ENCODE measurements at regions not wholly inside any gene's neighbourhood (a gene's known extent, or its start where the extent isn't known, plus 50 kb on each side); places are given as distances from the start of the nearest gene placed in this dataset.

DNA sequence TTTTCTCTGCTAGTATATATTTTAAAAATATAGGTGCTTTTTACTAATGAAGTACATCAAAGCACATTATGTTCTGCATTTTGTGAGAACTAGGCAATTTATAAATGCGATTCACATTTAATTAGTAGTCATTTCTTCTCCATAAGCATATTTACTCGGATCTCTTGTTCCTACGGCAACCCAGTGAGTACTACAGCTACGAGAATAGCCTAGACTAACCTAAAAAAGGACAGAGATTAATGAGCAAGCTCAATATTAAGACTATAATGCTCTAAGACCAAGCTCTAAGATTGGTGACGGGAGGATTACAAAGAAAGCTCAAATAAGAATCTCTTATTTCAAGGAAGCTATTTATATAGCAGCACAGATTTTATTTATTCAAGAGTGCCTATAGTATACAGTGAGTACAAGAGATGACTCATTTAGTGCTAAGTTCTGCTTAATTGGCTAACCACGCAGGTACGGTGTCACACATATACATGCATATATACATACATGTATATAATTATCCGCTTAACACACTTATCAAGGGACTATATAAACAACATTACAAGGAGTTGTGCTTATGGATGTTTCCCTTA lies 364.7 kb downstream of the GPD2 start:
- Mint-ChIP-seq H3K36me3 (no peaks in the 10 kb centered on the region), H3K4me1 (no peaks in the 10 kb centered on the region), H3K4me3 (no peak overlapping the region), H3K27ac (no peak overlapping the region), H3K9me3 (ENCODE audit: low read depth) (no peaks in the 10 kb centered on the region), H3K27me3 (peaks cover 18% of the 10 kb centered on the region)
- CTCF ChIA-PET: no interaction called here
- ATAC-seq (no peak), DNase-seq (no peak)

DNA sequence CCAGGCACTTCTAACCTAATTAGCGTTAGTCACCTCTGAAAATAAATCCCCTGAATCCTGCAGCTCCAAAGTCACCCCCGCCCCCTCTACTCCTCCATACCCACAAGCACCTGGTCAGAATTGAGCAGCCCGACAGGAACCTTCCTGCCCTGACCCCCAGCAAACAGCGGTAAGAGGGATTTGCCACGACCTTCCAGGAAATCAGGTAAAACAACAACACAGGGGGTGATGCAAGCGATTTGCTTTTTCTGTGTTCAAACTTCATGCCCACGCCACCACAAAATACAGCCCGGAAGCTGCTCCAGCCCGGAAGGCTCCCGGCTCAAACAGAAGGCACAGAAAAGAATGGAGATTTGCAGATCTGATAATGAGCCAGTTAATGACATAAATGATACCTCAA lies 367.1 kb downstream of the GPD2 start:
- Mint-ChIP-seq H3K36me3 (no peaks in the 10 kb centered on the region), H3K9me3 (ENCODE audit: low read depth) (no peaks in the 10 kb centered on the region), H3K27me3 (peaks cover 18% of the 10 kb centered on the region), H3K4me1 (no peaks in the 10 kb centered on the region), H3K27ac (no peak overlapping the region), H3K4me3 (no peak overlapping the region)
- ATAC-seq (no peak), DNase-seq (no peak)
- CTCF ChIA-PET: no interaction called here

DNA sequence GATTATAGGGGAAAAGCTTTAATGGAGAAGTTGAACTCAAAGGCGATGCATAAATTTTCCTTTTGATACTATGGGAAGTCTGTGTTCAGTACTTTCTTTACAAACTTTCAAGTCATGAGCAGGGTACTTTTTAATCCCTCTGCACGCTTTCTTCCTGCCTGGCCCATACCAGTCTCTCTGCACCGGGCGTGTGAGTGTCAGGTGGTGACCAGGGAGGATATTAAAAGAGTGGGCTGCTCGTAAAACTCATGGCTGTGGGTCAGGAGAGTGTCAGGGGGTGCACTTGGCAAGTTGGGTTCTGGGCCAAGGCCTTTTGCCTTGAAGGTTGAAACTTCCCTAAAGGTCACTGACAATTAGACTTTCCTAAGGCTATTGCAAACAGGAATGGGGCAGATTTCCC lies 367.8 kb downstream of the GPD2 start:
- Mint-ChIP-seq H3K9me3 (ENCODE audit: low read depth) (no peaks in the 10 kb centered on the region), H3K4me3 (no peak overlapping the region), H3K27me3 (peaks cover 18% of the 10 kb centered on the region), H3K4me1 (no peaks in the 10 kb centered on the region), H3K36me3 (no peaks in the 10 kb centered on the region), H3K27ac (no peak overlapping the region)
- ATAC-seq (no peak), DNase-seq (no peak)
- CTCF ChIA-PET: no interaction called here

DNA sequence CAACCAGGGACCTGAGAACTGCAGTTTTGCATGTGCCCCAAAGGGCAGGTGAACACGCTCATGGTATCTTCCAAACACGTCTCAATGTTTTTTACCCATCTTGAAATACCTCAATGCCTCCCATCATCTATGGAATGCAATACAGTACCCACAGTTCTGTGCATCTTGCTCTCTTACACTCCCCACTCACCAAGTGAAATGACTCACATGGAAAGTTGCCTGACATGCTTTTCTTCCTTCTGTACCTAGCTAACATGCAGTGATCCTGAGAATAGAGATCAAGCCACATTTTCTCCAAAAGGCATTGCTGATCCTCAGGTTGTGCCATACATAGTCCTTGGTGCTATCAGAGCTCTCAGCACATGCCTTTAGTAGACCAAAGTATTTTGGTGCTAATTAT lies 373.9 kb downstream of the GPD2 start:
- Mint-ChIP-seq H3K36me3 (no peaks in the 10 kb centered on the region), H3K27ac (no peak overlapping the region), H3K4me1 (no peaks in the 10 kb centered on the region), H3K9me3 (ENCODE audit: low read depth) (no peaks in the 10 kb centered on the region), H3K4me3 (no peak overlapping the region), H3K27me3 (peaks cover 4% of the 10 kb centered on the region)
- DNase-seq: no peak
- CTCF ChIA-PET: no interaction called here
- ATAC-seq: no peak

DNA sequence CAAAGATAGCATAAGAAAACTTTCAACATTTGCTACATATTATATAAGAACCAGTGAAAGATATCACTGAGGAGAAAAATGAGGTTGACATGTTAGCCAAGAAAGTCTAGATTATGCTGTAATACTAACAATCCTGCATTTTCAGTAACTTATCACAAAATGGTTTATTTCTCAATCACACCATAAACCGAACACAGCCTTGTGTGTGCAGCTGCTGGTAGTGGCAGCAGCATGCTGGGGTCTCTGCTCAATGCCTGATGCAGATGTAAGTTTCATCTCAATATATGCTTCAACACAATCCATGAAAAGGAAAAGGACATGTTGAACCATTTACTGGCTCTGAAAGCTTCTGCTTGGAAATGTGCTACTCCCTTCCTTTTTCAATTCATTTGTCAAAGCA lies 376.3 kb downstream of the GPD2 start:
- DNase-seq: no peak
- peaks cover 4% of the 10 kb centered on the region for H3K27me3 Mint-ChIP-seq
- no peaks in the 10 kb centered on the region for H3K4me1 Mint-ChIP-seq
- H3K27ac Mint-ChIP-seq: no peak overlapping the region
- no peak overlapping the region for H3K4me3 Mint-ChIP-seq
- CTCF ChIA-PET: no interaction called here
- no peaks in the 10 kb centered on the region for H3K9me3 Mint-ChIP-seq (ENCODE audit: low read depth)
- H3K36me3 Mint-ChIP-seq: no peaks in the 10 kb centered on the region
- ATAC-seq: no peak

DNA sequence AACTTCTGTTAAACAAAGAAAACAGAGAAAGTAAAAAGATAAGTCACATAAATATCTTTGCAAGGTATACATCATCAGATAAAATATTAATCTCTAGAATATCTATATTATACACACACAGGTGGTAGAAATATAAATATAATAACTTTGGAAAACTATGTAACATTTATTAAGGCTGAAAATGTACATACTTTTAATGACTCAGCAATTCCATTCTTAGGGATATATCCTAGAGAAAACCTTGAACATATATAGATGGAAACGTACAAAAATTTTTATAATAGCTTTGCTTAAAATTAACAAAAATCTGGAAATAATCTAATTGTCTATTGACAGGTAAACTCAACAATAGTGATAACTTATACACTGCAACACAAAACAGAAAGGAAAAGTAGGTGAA lies 381.3 kb downstream of the GPD2 start:
- DNase-seq (no peak), ATAC-seq (no peak)
- Mint-ChIP-seq H3K4me3 (no peak overlapping the region), H3K9me3 (ENCODE audit: low read depth) (no peaks in the 10 kb centered on the region), H3K36me3 (no peaks in the 10 kb centered on the region), H3K27me3 (peaks cover 4% of the 10 kb centered on the region), H3K27ac (no peak overlapping the region), H3K4me1 (no peaks in the 10 kb centered on the region)
- CTCF ChIA-PET: no interaction called here

DNA sequence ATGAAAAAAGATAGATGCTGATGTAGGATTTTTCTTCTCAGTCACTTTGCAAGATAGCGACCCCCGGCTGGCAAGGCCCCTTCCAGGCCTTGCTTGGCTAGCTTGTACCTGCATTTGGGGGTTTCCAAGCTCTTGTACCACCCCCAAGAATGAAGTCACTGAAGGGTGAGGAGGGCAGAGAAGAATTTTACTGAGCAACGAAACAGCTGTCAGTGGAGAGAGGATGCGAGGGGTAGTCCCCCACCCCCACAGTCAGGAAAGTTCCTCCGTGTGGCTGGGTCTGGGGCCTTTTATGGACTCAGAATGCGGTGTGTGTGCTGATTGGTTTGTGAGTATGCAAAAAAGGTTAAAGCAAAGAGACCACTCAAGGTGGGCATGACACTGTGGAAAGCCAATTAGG lies 382.0 kb downstream of the GPD2 start:
- Mint-ChIP-seq H3K36me3 (no peaks in the 10 kb centered on the region), H3K4me3 (no peak overlapping the region), H3K4me1 (no peaks in the 10 kb centered on the region), H3K27ac (no peak overlapping the region), H3K27me3 (peaks cover 4% of the 10 kb centered on the region), H3K9me3 (ENCODE audit: low read depth) (no peaks in the 10 kb centered on the region)
- CTCF ChIA-PET: no interaction called here
- DNase-seq (no peak), ATAC-seq (no peak)

DNA sequence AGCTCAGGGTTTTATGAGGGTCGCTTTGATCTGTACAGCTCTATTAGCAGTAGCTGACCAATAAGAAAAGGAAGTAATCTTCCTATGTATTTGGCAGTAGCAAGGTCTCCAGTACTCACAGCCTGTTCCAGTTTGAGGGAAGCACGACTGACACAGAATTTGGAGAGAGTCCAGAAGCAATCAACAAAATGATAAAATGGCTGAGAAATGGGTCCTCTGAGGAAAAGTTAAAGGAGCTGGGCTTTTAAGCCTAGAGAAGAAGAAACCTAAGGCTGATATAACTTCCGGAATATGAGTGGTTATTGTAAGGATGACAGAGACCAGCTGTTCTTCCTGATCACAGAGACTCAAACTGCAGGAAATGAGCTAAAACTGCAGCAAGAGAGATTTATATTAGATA lies 382.8 kb downstream of the GPD2 start:
- Mint-ChIP-seq H3K27me3 (peaks cover 3% of the 10 kb centered on the region), H3K9me3 (ENCODE audit: low read depth) (no peaks in the 10 kb centered on the region), H3K4me1 (no peaks in the 10 kb centered on the region), H3K27ac (no peak overlapping the region), H3K36me3 (no peaks in the 10 kb centered on the region), H3K4me3 (no peak overlapping the region)
- CTCF ChIA-PET: no interaction called here
- DNase-seq (no peak), ATAC-seq (no peak)

DNA sequence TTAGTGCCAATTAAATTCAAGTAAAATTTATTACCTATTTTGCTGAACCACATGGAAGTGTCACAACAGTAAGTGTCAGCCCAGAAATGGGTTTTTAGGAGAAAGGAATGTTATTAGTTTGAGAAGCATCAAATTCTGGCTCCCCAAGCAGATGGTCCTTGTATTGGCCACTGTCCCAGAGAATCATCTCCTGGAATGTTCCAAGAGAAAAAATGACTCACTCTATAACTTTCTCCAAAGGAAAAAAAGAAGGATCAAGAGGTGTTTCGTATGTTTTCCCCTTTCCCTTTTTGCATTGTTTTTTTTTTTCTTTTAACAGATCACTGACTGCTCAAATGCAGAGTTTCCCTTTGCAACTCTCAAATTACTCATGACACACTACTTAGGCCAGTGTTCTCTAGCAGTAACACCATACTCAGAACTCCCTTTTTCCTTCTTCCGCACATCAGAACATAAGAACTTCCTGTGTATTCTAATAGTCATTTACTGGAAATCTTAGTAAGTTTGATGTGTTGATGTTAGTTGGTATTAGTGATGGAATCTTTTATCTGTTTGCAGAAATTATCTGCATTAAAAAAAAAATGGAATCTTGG lies 390.3 kb downstream of the GPD2 start:
- H3K4me1 Mint-ChIP-seq: no peaks in the 10 kb centered on the region
- H3K27me3 Mint-ChIP-seq: no peaks in the 10 kb centered on the region
- ATAC-seq (no peak), DNase-seq (no peak)
- no peak overlapping the region for H3K4me3 Mint-ChIP-seq
- H3K36me3 Mint-ChIP-seq: no peaks in the 10 kb centered on the region
- CTCF ChIA-PET: no interaction called here
- no peak overlapping the region for H3K27ac Mint-ChIP-seq
- no peaks in the 10 kb centered on the region for H3K9me3 Mint-ChIP-seq (ENCODE audit: low read depth)

DNA sequence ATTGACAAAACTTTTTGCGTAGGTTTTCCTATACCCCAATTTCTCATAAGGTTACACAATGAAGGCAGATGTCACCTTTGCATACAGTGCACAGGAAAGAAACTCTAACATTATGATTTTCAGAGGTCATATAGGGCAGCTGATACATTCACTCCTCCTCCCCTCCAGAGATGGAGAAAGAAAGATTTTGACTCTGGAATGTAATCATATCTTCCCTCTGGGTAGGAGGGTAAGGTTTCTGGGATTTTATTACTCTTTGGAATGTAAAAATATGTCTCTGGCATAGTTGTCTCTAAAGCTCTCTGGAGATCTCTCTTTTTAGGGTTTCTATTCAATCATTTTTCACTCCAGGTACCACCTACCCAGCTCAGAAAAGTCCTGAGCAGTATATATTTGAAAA lies 398.3 kb downstream of the GPD2 start:
- CTCF ChIA-PET: no interaction called here
- DNase-seq (no peak), ATAC-seq (no peak)
- no peak overlapping the region for H3K27ac Mint-ChIP-seq
- no peaks in the 10 kb centered on the region for H3K9me3 Mint-ChIP-seq (ENCODE audit: low read depth)
- H3K27me3 Mint-ChIP-seq: no peaks in the 10 kb centered on the region
- no peaks in the 10 kb centered on the region for H3K36me3 Mint-ChIP-seq
- H3K4me3 Mint-ChIP-seq: no peak overlapping the region
- H3K4me1 Mint-ChIP-seq: no peaks in the 10 kb centered on the region

DNA sequence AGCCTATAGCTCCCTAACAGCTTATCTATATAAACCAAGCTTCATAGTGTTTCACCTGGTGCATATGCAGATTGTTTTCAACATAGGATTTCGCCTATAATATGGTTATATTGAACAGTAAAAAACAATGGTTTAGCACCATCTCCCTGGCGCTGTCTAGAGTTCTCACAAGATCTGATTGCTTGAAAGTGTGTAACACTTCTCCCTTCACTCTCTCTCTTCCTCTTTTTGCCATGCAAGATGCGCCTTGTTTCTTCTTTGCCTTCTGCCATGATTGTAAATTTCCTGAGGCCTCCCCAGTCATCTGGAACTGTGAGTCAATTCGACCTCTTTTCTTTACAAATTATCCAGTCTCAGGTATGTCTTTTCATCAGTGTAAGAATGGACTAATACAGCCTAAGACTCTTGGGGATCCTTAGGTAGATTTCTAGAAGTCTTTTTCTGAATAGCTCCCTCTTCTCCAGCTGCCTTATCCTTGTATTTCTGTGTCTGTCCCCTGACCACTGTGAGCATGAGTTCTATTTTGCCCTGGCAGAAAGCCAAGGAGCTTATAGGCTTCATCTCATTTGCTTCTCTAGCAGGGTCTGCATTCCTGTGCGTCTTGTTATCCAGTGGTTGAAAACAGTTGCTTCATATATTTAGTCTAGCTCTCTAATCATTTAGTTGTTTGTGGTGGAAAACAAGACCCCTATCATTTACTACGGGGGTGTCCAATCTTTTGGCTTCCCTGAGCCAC lies 401.6 kb downstream of the GPD2 start:
- no peak overlapping the region for H3K27ac Mint-ChIP-seq
- H3K36me3 Mint-ChIP-seq: no peaks in the 10 kb centered on the region
- CTCF ChIA-PET: no interaction called here
- H3K27me3 Mint-ChIP-seq: no peaks in the 10 kb centered on the region
- H3K9me3 Mint-ChIP-seq (ENCODE audit: low read depth): no peaks in the 10 kb centered on the region
- H3K4me3 Mint-ChIP-seq: no peak overlapping the region
- no peaks in the 10 kb centered on the region for H3K4me1 Mint-ChIP-seq
- no peak for ATAC-seq
- no peak for DNase-seq

DNA sequence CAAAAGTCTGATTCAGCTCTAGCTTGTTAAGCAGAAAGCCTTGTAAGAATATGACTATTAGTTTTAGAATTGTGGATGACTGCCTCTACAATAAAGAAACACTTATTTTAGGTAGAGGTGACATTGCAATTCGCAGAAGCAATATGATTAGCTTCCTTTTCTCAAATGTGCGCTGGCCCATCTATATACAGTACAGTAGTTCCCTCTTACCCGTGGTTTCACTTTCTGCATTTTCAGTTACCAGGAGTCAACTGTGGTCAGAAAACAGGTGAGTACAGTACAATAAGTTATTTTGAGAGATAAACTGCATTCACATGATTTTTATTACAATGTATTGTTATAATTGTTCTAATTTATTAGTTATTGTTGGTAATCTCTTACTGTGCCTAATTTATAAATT lies 405.1 kb downstream of the GPD2 start:
- Mint-ChIP-seq H3K9me3 (ENCODE audit: low read depth) (no peaks in the 10 kb centered on the region), H3K27ac (no peak overlapping the region), H3K36me3 (no peaks in the 10 kb centered on the region), H3K4me1 (no peaks in the 10 kb centered on the region), H3K4me3 (no peak overlapping the region), H3K27me3 (peaks cover 2% of the 10 kb centered on the region)
- CTCF ChIA-PET: no interaction called here
- no peak for DNase-seq
- ATAC-seq: no peak

DNA sequence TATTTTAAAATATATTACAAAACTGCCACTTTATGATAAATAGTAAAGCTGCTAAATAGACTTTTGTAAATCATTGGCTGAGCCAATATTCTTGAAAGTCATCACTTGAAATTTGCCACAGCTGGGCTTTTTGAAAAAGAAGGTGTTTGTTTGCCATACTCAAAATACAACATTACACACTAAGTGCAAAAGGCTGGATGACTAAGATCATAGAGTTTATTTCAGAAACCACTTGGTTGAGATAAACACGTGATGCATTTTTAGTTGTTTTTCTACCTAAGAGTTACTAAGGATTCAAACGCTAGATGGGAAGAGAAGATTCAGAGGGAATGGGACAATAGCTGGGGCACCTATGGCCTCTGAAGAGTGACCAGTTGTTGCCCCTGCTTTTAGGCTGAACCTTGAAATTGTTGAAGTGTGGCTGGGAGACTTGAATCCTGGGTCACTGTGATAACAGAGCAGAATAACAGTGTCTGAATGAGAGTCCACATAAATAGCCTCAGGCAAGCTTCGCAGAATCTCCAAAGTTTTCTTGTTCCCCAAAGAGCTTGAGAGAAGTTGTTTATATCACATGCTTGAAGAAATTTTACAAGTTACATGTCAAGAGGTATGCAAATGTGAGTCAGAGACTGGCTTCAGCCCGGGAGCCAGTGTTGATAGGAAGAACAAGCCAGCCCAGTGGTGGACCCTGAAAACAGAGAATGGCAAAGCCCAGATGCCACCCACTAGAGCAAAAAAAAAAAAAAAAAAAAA lies 409.8 kb downstream of the GPD2 start:
- no peak for ATAC-seq
- H3K4me1 Mint-ChIP-seq: no peaks in the 10 kb centered on the region

DNA sequence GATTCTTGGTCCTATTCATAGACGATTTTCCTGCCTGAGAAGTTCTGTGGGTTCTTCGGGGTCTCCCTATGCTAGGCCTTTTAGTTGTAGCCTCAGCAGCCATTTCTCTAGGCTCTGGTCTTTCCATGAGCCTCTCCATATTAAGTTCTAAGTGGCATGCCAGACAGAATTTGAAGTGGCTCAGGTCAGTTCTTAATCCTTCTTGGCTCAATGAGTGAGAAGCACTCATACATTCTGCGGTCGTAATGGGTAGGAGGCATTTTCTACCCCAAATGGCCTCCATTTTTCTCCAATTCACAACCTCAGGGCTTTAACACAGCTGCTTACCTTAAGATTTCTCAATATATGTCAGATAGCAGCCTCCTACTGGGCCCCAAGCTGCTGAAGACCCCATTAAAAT lies 405.3 kb upstream of the GALNT5 start:
- Mint-ChIP-seq H3K4me1 (no peaks in the 10 kb centered on the region), H3K27me3 (peaks cover 4% of the 10 kb centered on the region), H3K9me3 (ENCODE audit: low read depth) (no peaks in the 10 kb centered on the region), H3K36me3 (no peaks in the 10 kb centered on the region), H3K27ac (no peak overlapping the region), H3K4me3 (no peak overlapping the region)
- DNase-seq: no peak
- no peak for ATAC-seq
- CTCF ChIA-PET: no interaction called here

More for the DNA sequence above, 409.8 kb downstream of the GPD2 start:
- no peak overlapping the region for H3K27ac Mint-ChIP-seq
- H3K36me3 Mint-ChIP-seq: no peaks in the 10 kb centered on the region
- DNase-seq: no peak
- CTCF ChIA-PET: no interaction called here
- peaks cover 2% of the 10 kb centered on the region for H3K27me3 Mint-ChIP-seq
- H3K4me3 Mint-ChIP-seq: no peak overlapping the region
- no peaks in the 10 kb centered on the region for H3K9me3 Mint-ChIP-seq (ENCODE audit: low read depth)
